ENCODE measurements at regions not wholly inside any gene's neighbourhood (a gene's known extent, or its start where the extent isn't known, plus 50 kb on each side); places are given as distances from the start of the nearest gene placed in this dataset.
A peak's percentile ranks its signal among the peaks of the same experiment; 100 is the strongest.
"Not testable (repeated sequence)": the region's sequence is repeated elsewhere in the genome, so short reads cannot be mapped to it uniquely, and the experiment has no call there.

- H3K4me1 ChIP-seq; H3K27me3 ChIP-seq (ENCODE audit: low read depth); DNase-seq (ENCODE audit: low spot score in 2 of 2); H3K4me3 ChIP-seq; H3K9me3 ChIP-seq; in situ Hi-C loops (cut with MboI; ENCODE audit: low sequenced_read_pairs); H3K36me3 ChIP-seq (replicated peaks): not testable (repeated sequence)
These were observed 51.3 kb upstream of the RIOK2 start for GRCh38 chr5:97234380-97234779.

GRCh38 chr5:97242341-97242740 lies 59.3 kb upstream of the RIOK2 start:
- in situ Hi-C loops (cut with MboI; ENCODE audit: low sequenced_read_pairs) = no loop called here
- no peaks in the 10 kb centered on the region for H3K27me3 ChIP-seq (ENCODE audit: low read depth)
- no peaks in the 10 kb centered on the region for H3K9me3 ChIP-seq
- no peak for DNase-seq (ENCODE audit: low spot score in 2 of 2)
- H3K4me3 ChIP-seq = no peak overlapping the region
- no peaks in the 10 kb centered on the region for H3K4me1 ChIP-seq
- no peaks in the 10 kb centered on the region for H3K36me3 ChIP-seq (replicated peaks)

GRCh38 chr5:97243353-97243752 lies 60.3 kb upstream of the RIOK2 start:
- Histone ChIP-seq H3K9me3 (no peaks in the 10 kb centered on the region), H3K4me1 (no peaks in the 10 kb centered on the region), H3K27me3 (ENCODE audit: low read depth) (no peaks in the 10 kb centered on the region), H3K4me3 (no peak overlapping the region), H3K36me3 (replicated peaks) (no peaks in the 10 kb centered on the region)
- in situ Hi-C loops (cut with MboI; ENCODE audit: low sequenced_read_pairs) = no loop called here
- DNase-seq (ENCODE audit: low spot score in 2 of 2) = no peak

- Histone ChIP-seq H3K27me3 (ENCODE audit: low read depth) (no peaks in the 10 kb centered on the region), H3K9me3 (no peaks in the 10 kb centered on the region), H3K4me3 (no peak overlapping the region), H3K36me3 (replicated peaks) (no peaks in the 10 kb centered on the region), H3K4me1 (no peaks in the 10 kb centered on the region)
- in situ Hi-C loops (cut with MboI; ENCODE audit: low sequenced_read_pairs) = no loop called here
- no peak for DNase-seq (ENCODE audit: low spot score in 2 of 2)
These were observed 62.3 kb upstream of the RIOK2 start for GRCh38 chr5:97245386-97245785.

GRCh38 chr5:97250113-97250512 lies 67.1 kb upstream of the RIOK2 start:
- H3K9me3 ChIP-seq = no peaks in the 10 kb centered on the region
- H3K4me3 ChIP-seq = no peak overlapping the region
- in situ Hi-C loops (cut with MboI; ENCODE audit: low sequenced_read_pairs) = no loop called here
- H3K36me3 ChIP-seq (replicated peaks) = no peaks in the 10 kb centered on the region
- no peaks in the 10 kb centered on the region for H3K27me3 ChIP-seq (ENCODE audit: low read depth)
- no peaks in the 10 kb centered on the region for H3K4me1 ChIP-seq
- DNase-seq (ENCODE audit: low spot score in 2 of 2) = no peak

GRCh38 chr5:97266076-97266475 lies 83.0 kb upstream of the RIOK2 start:
- H3K9me3 ChIP-seq = no peaks in the 10 kb centered on the region
- no peaks in the 10 kb centered on the region for H3K4me1 ChIP-seq
- H3K36me3 ChIP-seq (replicated peaks) = no peaks in the 10 kb centered on the region
- no peak for DNase-seq (ENCODE audit: low spot score in 2 of 2)
- in situ Hi-C loops (cut with MboI; ENCODE audit: low sequenced_read_pairs) = no loop called here
- no peaks in the 10 kb centered on the region; the same call in 1 of the 2 replicates for H3K27me3 ChIP-seq (ENCODE audit: low read depth)
- no peak overlapping the region for H3K4me3 ChIP-seq

- Histone ChIP-seq H3K4me1 (no peaks in the 10 kb centered on the region), H3K36me3 (replicated peaks) (no peaks in the 10 kb centered on the region), H3K4me3 (no peak overlapping the region), H3K27me3 (ENCODE audit: low read depth) (no peaks in the 10 kb centered on the region; the same call in 1 of the 2 replicates), H3K9me3 (no peaks in the 10 kb centered on the region)
- in situ Hi-C loops (cut with MboI; ENCODE audit: low sequenced_read_pairs) = no loop called here
- DNase-seq (ENCODE audit: low spot score in 2 of 2) = no peak
These were observed 83.5 kb upstream of the RIOK2 start for GRCh38 chr5:97266576-97266975.

GRCh38 chr5:97267767-97268166 lies 84.7 kb upstream of the RIOK2 start:
- Histone ChIP-seq H3K9me3 (no peaks in the 10 kb centered on the region; the same call in 1 of the 2 replicates), H3K4me1 (no peaks in the 10 kb centered on the region), H3K36me3 (replicated peaks) (no peaks in the 10 kb centered on the region), H3K4me3 (no peak overlapping the region), H3K27me3 (ENCODE audit: low read depth) (no peaks in the 10 kb centered on the region; the same call in 1 of the 2 replicates)
- DNase-seq (ENCODE audit: low spot score in 2 of 2) = no peak
- in situ Hi-C loops (cut with MboI; ENCODE audit: low sequenced_read_pairs) = no loop called here

- no peaks in the 10 kb centered on the region for H3K27me3 ChIP-seq (ENCODE audit: low read depth)
- in situ Hi-C loops (cut with MboI; ENCODE audit: low sequenced_read_pairs) = no loop called here
These were observed 93.5 kb upstream of the RIOK2 start for GRCh38 chr5:97276474-97277120.

GRCh38 chr5:97281257-97281656 lies 98.2 kb upstream of the RIOK2 start:
- Histone ChIP-seq H3K4me1 (no peaks in the 10 kb centered on the region), H3K27me3 (ENCODE audit: low read depth) (no peaks in the 10 kb centered on the region)
- in situ Hi-C loops (cut with MboI; ENCODE audit: low sequenced_read_pairs) = no loop called here

More at GRCh38 chr5:97276474-97277120, 93.5 kb upstream of the RIOK2 start:
- DNase-seq (ENCODE audit: low spot score in 2 of 2) = no peak
- H3K9me3 ChIP-seq = no peaks in the 10 kb centered on the region; the same call in 1 of the 2 replicates
- no peaks in the 10 kb centered on the region for H3K36me3 ChIP-seq (replicated peaks)
- no peak overlapping the region for H3K4me3 ChIP-seq
- H3K4me1 ChIP-seq = no peaks in the 10 kb centered on the region

GRCh38 chr5:97297063-97297703 lies 114.1 kb upstream of the RIOK2 start:
- in situ Hi-C loops (cut with MboI; ENCODE audit: low sequenced_read_pairs) = no loop called here
- peak; percentile 74 to 77 for DNase-seq (ENCODE audit: low spot score in 2 of 2)
- no peaks in the 10 kb centered on the region for H3K27me3 ChIP-seq (ENCODE audit: low read depth)
- H3K4me1 ChIP-seq = no peaks in the 10 kb centered on the region
- no peak overlapping the region for H3K4me3 ChIP-seq
- no peaks in the 10 kb centered on the region for H3K36me3 ChIP-seq (replicated peaks)
- H3K9me3 ChIP-seq = no peaks in the 10 kb centered on the region

More at GRCh38 chr5:97281257-97281656, 98.2 kb upstream of the RIOK2 start:
- H3K36me3 ChIP-seq (replicated peaks) = no peaks in the 10 kb centered on the region
- no peak overlapping the region for H3K4me3 ChIP-seq
- no peaks in the 10 kb centered on the region for H3K9me3 ChIP-seq
- DNase-seq (ENCODE audit: low spot score in 2 of 2) = no peak

- Histone ChIP-seq H3K27me3 (ENCODE audit: low read depth) (no peaks in the 10 kb centered on the region), H3K4me1 (no peaks in the 10 kb centered on the region), H3K4me3 (no peak overlapping the region), H3K36me3 (replicated peaks) (no peaks in the 10 kb centered on the region), H3K9me3 (no peaks in the 10 kb centered on the region)
- no peak for DNase-seq (ENCODE audit: low spot score in 2 of 2)
- in situ Hi-C loops (cut with MboI; ENCODE audit: low sequenced_read_pairs) = no loop called here
These were observed 114.7 kb upstream of the RIOK2 start for GRCh38 chr5:97297704-97298091.

GRCh38 chr5:97301181-97301580 lies 118.1 kb upstream of the RIOK2 start:
- not testable (repeated sequence) for DNase-seq (ENCODE audit: low spot score in 2 of 2); H3K36me3 ChIP-seq (replicated peaks); H3K4me1 ChIP-seq; H3K9me3 ChIP-seq; H3K4me3 ChIP-seq; H3K27me3 ChIP-seq (ENCODE audit: low read depth)
- in situ Hi-C loops (cut with MboI; ENCODE audit: low sequenced_read_pairs) = loop anchor here (25.0 kb wide), 1 partner anchor 236 kb away; no protein-coding TSS in a partner anchor

- in situ Hi-C loops (cut with MboI; ENCODE audit: low sequenced_read_pairs) = no loop called here
- no peak overlapping the region for H3K4me3 ChIP-seq
These were observed 155.7 kb upstream of the RIOK2 start for GRCh38 chr5:97338729-97339128.

More at GRCh38 chr5:97338729-97339128, 155.7 kb upstream of the RIOK2 start:
- DNase-seq (ENCODE audit: low spot score in 2 of 2) = no peak
- no peaks in the 10 kb centered on the region; the same call in 1 of the 2 replicates for H3K9me3 ChIP-seq
- H3K4me1 ChIP-seq = no peaks in the 10 kb centered on the region
- H3K36me3 ChIP-seq (replicated peaks) = no peaks in the 10 kb centered on the region
- H3K27me3 ChIP-seq (ENCODE audit: low read depth) = no peaks in the 10 kb centered on the region

Measured in HAP-1 (cell line).